H9 (cell line): ENCODE measurements at regions not wholly inside any gene's neighbourhood (a gene's known extent, or its start where the extent isn't known, plus 50 kb on each side); places are given as distances from the start of the nearest gene placed in this dataset.

Source experiments
- DNase-seq: peaks from one replicate; pipeline ENCODE4 v3.0.0-alpha.2; 2017
- H2AFZ ChIP-seq: one replicate; pipeline ENCODE4 v1.6.1; 2013; ENCODE audit warnings: mild to moderate bottlenecking, low read length, control low read depth, moderate library complexity
- H2AK5ac ChIP-seq: 2 replicates; pipeline ENCODE4 v1.6.1; 2013; ENCODE audit warnings: low read length, control low read depth, mixed read lengths; ENCODE audit not compliant: insufficient read length
- H2BK120ac ChIP-seq: one replicate; pipeline ENCODE4 v1.6.1; 2013; ENCODE audit warnings: low read depth, mild to moderate bottlenecking, low read length, control low read depth, inconsistent platforms; ENCODE audit not compliant: poor library complexity, severe bottlenecking
- H2BK12ac ChIP-seq: 2 replicates; pipeline ENCODE4 v1.6.1; 2013; ENCODE audit warnings: low read length, control low read depth, mixed read lengths, low read depth; ENCODE audit not compliant: insufficient read length
- H2BK15ac ChIP-seq: 2 replicates; pipeline ENCODE4 v1.6.1; 2013; ENCODE audit warnings: low read depth, low read length, control low read depth
- H2BK20ac ChIP-seq: one replicate; pipeline ENCODE4 v1.6.1; 2013; ENCODE audit warnings: low read depth, mild to moderate bottlenecking, low read length, control low read depth, inconsistent platforms; ENCODE audit not compliant: poor library complexity, severe bottlenecking
- H2BK5ac ChIP-seq: 2 replicates; pipeline ENCODE4 v1.6.1; 2013; ENCODE audit warnings: low read length, control low read depth, mixed read lengths; ENCODE audit not compliant: insufficient read length
- H3K14ac ChIP-seq: 2 replicates; pipeline ENCODE4 v1.6.1; 2013; ENCODE audit warnings: low read length, control low read depth; ENCODE audit not compliant: insufficient read depth
- H3K18ac ChIP-seq: 2 replicates; pipeline ENCODE4 v1.6.1; 2013; ENCODE audit warnings: low read depth, mild to moderate bottlenecking, mixed read lengths, low read length, control low read depth; ENCODE audit not compliant: insufficient read length
- H3K23ac ChIP-seq: 2 replicates; pipeline ENCODE4 v1.6.1; 2013; ENCODE audit warnings: low read length, control low read depth, mixed read lengths, low read depth; ENCODE audit not compliant: insufficient read length
- H3K23me2 ChIP-seq: 2 replicates; pipeline ENCODE4 v1.6.1; 2013; ENCODE audit warnings: low read depth, mild to moderate bottlenecking, mixed read lengths, low read length, control low read depth; ENCODE audit not compliant: insufficient read length, poor library complexity, severe bottlenecking
- H3K27ac ChIP-seq: 2 replicates; pipeline ENCODE4 v1.5.1; 2013; ENCODE audit warnings: low read length, control low read depth, mixed read lengths, low read depth; ENCODE audit not compliant: insufficient read length
- H3K27me3 ChIP-seq: 2 replicates; pipeline ENCODE4 v1.6.1; 2013; ENCODE audit warnings: low read length, control low read depth, inconsistent platforms; ENCODE audit not compliant: insufficient read depth
- H3K4ac ChIP-seq: 2 replicates; pipeline ENCODE4 v1.6.1; 2013; ENCODE audit warnings: low read depth, mild to moderate bottlenecking, control low read depth, inconsistent platforms, low read length, moderate library complexity
- H3K4me1 ChIP-seq: 2 replicates; pipeline ENCODE4 v1.6.1; 2013; ENCODE audit warnings: low read length, control low read depth, inconsistent platforms; ENCODE audit not compliant: insufficient read depth
- H3K4me2 ChIP-seq: 2 replicates; pipeline ENCODE4 v1.6.1; 2013; ENCODE audit warnings: low read length, control low read depth, mixed read lengths; ENCODE audit not compliant: insufficient read length, insufficient read depth
- H3K56ac ChIP-seq: 2 replicates; pipeline ENCODE4 v1.6.1; 2013; ENCODE audit warnings: low read depth, mild to moderate bottlenecking, mixed read lengths, low read length, control low read depth; ENCODE audit not compliant: insufficient read length
- H3K79me1 ChIP-seq: 2 replicates; pipeline ENCODE4 v1.6.1; 2013; ENCODE audit warnings: low read depth, mild to moderate bottlenecking, moderate library complexity, low read length, control low read depth, inconsistent platforms; ENCODE audit not compliant: insufficient read depth, poor library complexity, severe bottlenecking
- H3K79me2 ChIP-seq: 2 replicates; pipeline ENCODE4 v1.6.1; 2013; ENCODE audit warnings: low read length, control low read depth, inconsistent platforms; ENCODE audit not compliant: insufficient read depth
- H3K9ac ChIP-seq: 2 replicates; pipeline ENCODE4 v1.6.1; 2013; ENCODE audit warnings: low read length, control low read depth, mixed read lengths; ENCODE audit not compliant: insufficient read length; ENCODE audit errors: extremely low read depth
- H3K9me3 ChIP-seq: one replicate; pipeline ENCODE4 v1.6.1; 2013; ENCODE audit warnings: low read depth, low read length, inconsistent platforms; ENCODE audit not compliant: control insufficient read depth
- H3T11ph ChIP-seq: one replicate; pipeline ENCODE4 v1.6.1; 2013; ENCODE audit warnings: mild to moderate bottlenecking, low read length, control low read depth, inconsistent platforms
- H4K20me1 ChIP-seq: one replicate; pipeline ENCODE4 v1.6.1; 2013; ENCODE audit not compliant: control insufficient read depth, insufficient read length, insufficient read depth
- H4K5ac ChIP-seq: 2 replicates; pipeline ENCODE4 v1.6.1; 2013; ENCODE audit warnings: low read depth, mild to moderate bottlenecking, mixed read lengths, low read length, control low read depth; ENCODE audit not compliant: insufficient read length
- H4K8ac ChIP-seq: replicated peaks from 2 replicates; pipeline ENCODE4 v1.6.1; 2013; ENCODE audit warnings: low read length, control low read depth, mixed read lengths, low read depth; ENCODE audit not compliant: insufficient read length
- H4K91ac ChIP-seq: 2 replicates; pipeline ENCODE4 v1.6.1; 2013; ENCODE audit warnings: low read depth, mild to moderate bottlenecking, moderate library complexity, mixed read lengths, low read length, control low read depth; ENCODE audit not compliant: insufficient read length
- H3K27ac Mint-ChIP-seq, 3 experiments: 2 replicates in 2 of 3; 3 replicates in 1 of 3; pipeline ENCODE4 v1.8.0; 2020 to 2021; ENCODE audit warnings: mixed read lengths in 3 of 3, mild to moderate bottlenecking in 1 of 3, moderate library complexity in 1 of 3
- H3K27me3 Mint-ChIP-seq: 2 replicates; pipeline ENCODE4 v1.8.0; 2021; ENCODE audit warnings: low read depth, mild to moderate bottlenecking, moderate library complexity, mixed read lengths
- H3K36me3 Mint-ChIP-seq, 3 experiments: 2 replicates in 2 of 3; 3 replicates in 1 of 3; pipeline ENCODE4 v1.8.0; 2020 to 2021; ENCODE audit warnings: low read depth in 3 of 3, mixed read lengths in 3 of 3; ENCODE audit not compliant: insufficient read depth in 1 of 3
- H3K4me1 Mint-ChIP-seq, 2 experiments: 2 replicates each; pipeline ENCODE4 v1.8.0; 2020; ENCODE audit warnings: mixed read lengths in 2 of 2
- H3K4me3 Mint-ChIP-seq, 2 experiments: 2 replicates in 1 of 2; 3 replicates in 1 of 2; pipeline ENCODE4 v1.8.0; 2020 to 2021; ENCODE audit warnings: mild to moderate bottlenecking in 2 of 2, mixed read lengths in 2 of 2, moderate library complexity in 1 of 2
- H3K9me3 Mint-ChIP-seq, 2 experiments: 2 replicates in 1 of 2; 3 replicates in 1 of 2; pipeline ENCODE4 v1.8.0; 2020; ENCODE audit warnings: mild to moderate bottlenecking in 2 of 2, mixed read lengths in 2 of 2, moderate library complexity in 1 of 2
- WGBS: extraction: QIAGEN DNeasy Blood & Tissue Kit; methylation state at CpG from one replicate; pipeline ENCODE4 v1.1.7; 2013; ENCODE audit warnings: missing lambda C conversion rate, low lambda C conversion rate, mixed read lengths; ENCODE audit not compliant: insufficient read length; ENCODE audit errors: extremely low coverage; 5-methylcytosine and 5-hydroxymethylcytosine counted together
- TF ChIP-seq, protein P1 (sequence below): fragments of 200-600 bp; sonication (generic); conservative IDR thresholded peaks from 3 replicates; pipeline ENCODE4 v1.8.0; 2021; ENCODE audit warnings: antibody characterized with exemption, mild to moderate bottlenecking

DNA sequence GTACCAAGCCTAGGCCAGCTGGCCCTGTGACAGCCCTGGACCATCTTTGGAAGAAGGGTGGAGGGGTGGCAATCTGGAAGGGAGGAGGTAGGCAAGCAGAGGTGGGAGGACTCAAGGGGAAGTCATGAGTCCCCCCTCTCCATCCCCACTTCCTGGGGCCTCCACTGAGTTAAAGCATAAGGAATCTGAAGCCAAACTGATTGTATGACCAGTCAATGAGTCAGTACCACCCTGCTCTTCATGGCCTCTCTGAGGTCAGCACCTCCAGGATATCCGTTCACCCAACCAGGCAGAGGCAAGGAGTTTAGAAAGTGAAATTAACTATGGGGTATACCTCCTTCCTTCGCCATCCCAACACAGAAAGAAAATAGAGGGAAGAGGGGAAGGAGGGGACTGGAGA lies 272.7 kb downstream of the SOX9 start:
- H3K23me2 ChIP-seq, result no peaks in the 10 kb centered on the region
- no peak overlapping the region for H3K56ac ChIP-seq
- no CpG with 5 or more reads among the region's 2 CpGs for WGBS
- H4K20me1 ChIP-seq, result no peaks in the 10 kb centered on the region
- peaks cover 16% of the 10 kb centered on the region for H3K27me3 Mint-ChIP-seq
- H2AFZ ChIP-seq, result no peak overlapping the region
- no peaks in the 10 kb centered on the region for H3K27me3 ChIP-seq
- H3K9me3 Mint-ChIP-seq, result no peaks in the 10 kb centered on the region
- H2BK12ac ChIP-seq, result no peak overlapping the region
- no peaks in the 10 kb centered on the region; the same call in 1 of the 2 replicates for H3K4me1 ChIP-seq
- no peak overlapping the region for H3T11ph ChIP-seq
- no peak overlapping the region for H4K5ac ChIP-seq
- no peak overlapping the region for H3K4me2 ChIP-seq
- no peak for DNase-seq
- H3K4ac ChIP-seq, result no peak overlapping the region
- no peak overlapping the region for H3K27ac ChIP-seq
- no peak overlapping the region for H2AK5ac ChIP-seq
- no peak overlapping the region for H2BK15ac ChIP-seq
- H2BK120ac ChIP-seq, result no peak overlapping the region
- no peaks in the 10 kb centered on the region for H3K79me1 ChIP-seq
- H4K8ac ChIP-seq, result no peak overlapping the region
- TF ChIP-seq, protein P1, sequence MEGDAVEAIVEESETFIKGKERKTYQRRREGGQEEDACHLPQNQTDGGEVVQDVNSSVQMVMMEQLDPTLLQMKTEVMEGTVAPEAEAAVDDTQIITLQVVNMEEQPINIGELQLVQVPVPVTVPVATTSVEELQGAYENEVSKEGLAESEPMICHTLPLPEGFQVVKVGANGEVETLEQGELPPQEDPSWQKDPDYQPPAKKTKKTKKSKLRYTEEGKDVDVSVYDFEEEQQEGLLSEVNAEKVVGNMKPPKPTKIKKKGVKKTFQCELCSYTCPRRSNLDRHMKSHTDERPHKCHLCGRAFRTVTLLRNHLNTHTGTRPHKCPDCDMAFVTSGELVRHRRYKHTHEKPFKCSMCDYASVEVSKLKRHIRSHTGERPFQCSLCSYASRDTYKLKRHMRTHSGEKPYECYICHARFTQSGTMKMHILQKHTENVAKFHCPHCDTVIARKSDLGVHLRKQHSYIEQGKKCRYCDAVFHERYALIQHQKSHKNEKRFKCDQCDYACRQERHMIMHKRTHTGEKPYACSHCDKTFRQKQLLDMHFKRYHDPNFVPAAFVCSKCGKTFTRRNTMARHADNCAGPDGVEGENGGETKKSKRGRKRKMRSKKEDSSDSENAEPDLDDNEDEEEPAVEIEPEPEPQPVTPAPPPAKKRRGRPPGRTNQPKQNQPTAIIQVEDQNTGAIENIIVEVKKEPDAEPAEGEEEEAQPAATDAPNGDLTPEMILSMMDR, result no peak
- H3K9ac ChIP-seq, result no peak overlapping the region
- no peak overlapping the region for H3K23ac ChIP-seq
- no peaks in the 10 kb centered on the region for H3K79me2 ChIP-seq
- no peak overlapping the region for H3K18ac ChIP-seq
- no peak overlapping the region for H3K4me3 Mint-ChIP-seq
- no peak overlapping the region for H2BK5ac ChIP-seq
- H3K4me1 Mint-ChIP-seq, result peaks cover 15 to 20% of the 10 kb centered on the region in 2 experiments
- no peak overlapping the region for H3K14ac ChIP-seq
- H4K91ac ChIP-seq, result no peak overlapping the region
- no peaks in the 10 kb centered on the region for H3K36me3 Mint-ChIP-seq
- no peaks in the 10 kb centered on the region for H3K9me3 ChIP-seq
- no peak overlapping the region for H2BK20ac ChIP-seq
- H3K27ac Mint-ChIP-seq, result no peak overlapping the region
